GM19467 (cell line): ENCODE measurements at regions not wholly inside any gene's neighbourhood (a gene's known extent, or its start where the extent isn't known, plus 50 kb on each side); places are given as distances from the start of the nearest gene placed in this dataset.
"Not testable (repeated sequence)": the region's sequence is repeated elsewhere in the genome, so short reads cannot be mapped to it uniquely, and the experiment has no call there.

ENCODE experiments used
- ATAC-seq: cut with Tn5 transposase; IDR thresholded peaks from one replicate; pipeline ENCODE4 v1.9.1; 2021; ENCODE audit warnings: mild to moderate bottlenecking, moderate library complexity; ENCODE audit not compliant: unreplicated experiment

DNA sequence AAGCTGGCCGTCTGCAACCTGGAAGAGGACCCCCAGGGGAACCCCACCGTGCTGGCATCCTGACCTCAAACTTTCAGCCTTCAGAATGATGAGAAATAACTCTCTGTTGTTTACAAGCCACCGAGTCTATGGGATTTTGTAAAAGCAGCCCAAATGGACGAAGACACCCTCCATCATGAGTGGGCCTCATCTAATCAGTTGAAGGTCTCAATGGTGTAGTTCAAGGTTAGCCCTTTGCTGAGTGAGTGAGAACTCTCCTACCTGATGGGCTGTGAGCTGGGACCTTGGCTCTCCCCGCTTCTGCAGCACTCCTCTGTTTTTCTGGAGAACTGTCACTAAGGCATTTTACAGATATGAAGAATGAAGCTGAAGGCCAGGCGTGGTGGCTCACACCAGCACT lies 325.9 kb upstream of the TNRC6C start:
- no peak for ATAC-seq

GRCh38 chr17:77634710-77635109 lies 323.8 kb upstream of the TNRC6C start:
- ATAC-seq, result no peak

DNA sequence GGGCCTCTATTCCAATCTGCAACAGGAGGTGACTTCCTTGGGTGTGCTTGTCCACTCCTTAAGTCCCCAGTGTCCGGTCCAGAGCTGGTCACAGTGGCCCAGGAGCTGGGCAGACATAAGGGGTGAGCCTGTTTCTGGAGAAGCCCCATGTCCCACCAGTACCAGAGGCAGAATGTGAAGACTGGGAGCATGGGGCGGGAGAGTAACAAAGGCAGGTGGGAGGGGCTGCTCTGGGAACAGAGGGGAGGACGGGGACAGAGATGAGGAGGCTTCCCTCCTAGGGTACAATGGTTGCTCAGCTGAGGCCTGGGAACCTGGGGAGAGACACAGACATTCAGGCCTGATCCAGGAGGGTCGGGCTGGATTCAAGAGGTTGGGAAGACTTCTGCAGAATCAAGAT lies 323.3 kb upstream of the TNRC6C start:
- ATAC-seq, result no peak

- ATAC-seq, result not testable (repeated sequence)
Observed at GRCh38 chr17:77635785-77636184, 322.7 kb upstream of the TNRC6C start.

- no peak for ATAC-seq
Observed at GRCh38 chr17:77636835-77637817, 321.4 kb upstream of the TNRC6C start.

- no peak for ATAC-seq
Observed at GRCh38 chr17:77637818-77638575, 320.5 kb upstream of the TNRC6C start.

DNA sequence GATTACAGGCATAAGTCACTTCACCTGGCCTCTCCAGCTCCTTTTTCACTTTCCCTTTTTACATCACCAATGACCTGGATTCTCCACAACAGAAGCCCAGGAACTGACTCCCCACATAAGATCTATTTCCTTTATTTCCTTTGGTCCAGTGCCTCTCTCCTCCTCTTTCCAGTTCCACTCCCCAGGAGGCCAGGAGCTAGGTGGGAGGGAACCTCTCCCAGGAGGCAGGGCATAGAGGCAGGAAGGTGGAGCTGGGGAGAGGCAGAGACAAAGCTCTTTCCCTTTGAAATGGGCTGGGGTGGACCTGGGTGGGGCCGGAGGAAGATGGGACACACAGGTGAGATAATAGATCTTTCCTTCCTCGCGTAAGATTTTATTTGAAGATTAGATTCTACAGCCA lies 318.3 kb upstream of the TNRC6C start:
- no peak for ATAC-seq

GRCh38 chr17:77640916-77641605 lies 317.4 kb upstream of the TNRC6C start:
- ATAC-seq, result no peak

DNA sequence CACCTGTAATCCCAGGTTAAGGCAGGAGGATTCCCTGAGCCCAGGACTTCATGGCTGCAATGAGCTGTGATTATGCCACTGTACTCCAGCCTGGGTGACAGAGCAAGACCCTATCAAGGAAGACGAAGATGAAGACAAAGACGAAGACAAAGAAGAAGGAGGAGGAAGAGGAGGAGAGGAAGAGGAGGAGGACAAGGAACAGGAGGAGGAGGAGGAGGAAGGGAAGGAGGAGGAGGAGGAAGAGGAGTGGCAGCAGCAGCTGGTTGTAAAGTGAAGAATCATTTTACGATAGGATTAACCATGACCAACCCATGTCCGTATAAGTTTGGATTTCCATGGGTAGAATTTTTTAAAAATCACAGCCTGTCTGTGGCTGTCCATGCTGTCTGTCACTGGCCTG lies 316.8 kb upstream of the TNRC6C start:
- no peak for ATAC-seq

GRCh38 chr17:77644181-77645071 lies 314.1 kb upstream of the TNRC6C start:
- ATAC-seq, result no peak

- no peak for ATAC-seq
Observed at GRCh38 chr17:77645072-77646045, 313.1 kb upstream of the TNRC6C start.

DNA sequence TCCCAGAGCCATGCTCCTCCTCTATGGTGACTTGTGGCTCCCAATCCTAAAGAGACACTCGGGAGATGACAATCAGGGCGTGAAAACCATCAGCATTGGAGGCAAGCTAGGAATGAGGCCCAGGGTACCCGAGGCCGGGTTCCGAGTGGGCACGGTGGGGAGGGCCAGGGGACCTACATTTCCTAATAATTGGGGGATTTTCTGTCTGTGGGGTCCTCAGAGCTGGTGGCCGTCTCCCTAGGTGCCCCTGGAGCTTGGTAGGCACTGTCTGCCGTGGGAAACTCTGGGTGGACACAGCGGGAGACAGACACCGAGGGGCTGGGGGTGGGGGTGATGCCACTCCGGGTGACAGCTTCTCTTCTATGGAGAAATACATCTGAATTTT lies 312.5 kb upstream of the TNRC6C start:
- no peak for ATAC-seq

DNA sequence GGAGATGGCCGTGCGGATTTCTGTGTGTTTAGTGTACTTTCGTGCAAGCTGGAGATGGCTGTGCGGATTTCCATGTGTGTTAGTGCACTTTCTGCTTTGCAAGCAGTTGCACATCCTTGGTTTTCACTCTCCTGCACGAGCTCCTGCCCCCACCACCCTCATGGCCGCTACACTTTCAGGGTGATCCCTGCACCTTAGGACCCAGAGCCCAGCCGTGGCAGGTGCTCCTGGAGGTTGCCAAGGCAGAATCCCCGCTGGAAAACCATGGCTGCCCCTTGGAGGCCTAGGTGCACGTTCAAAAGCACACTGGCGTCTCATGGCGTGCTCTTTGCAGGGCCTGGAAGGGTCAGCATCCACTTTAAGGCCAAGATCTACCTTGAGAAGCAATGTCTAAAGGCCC lies 311.0 kb upstream of the TNRC6C start:
- ATAC-seq, result no peak

DNA sequence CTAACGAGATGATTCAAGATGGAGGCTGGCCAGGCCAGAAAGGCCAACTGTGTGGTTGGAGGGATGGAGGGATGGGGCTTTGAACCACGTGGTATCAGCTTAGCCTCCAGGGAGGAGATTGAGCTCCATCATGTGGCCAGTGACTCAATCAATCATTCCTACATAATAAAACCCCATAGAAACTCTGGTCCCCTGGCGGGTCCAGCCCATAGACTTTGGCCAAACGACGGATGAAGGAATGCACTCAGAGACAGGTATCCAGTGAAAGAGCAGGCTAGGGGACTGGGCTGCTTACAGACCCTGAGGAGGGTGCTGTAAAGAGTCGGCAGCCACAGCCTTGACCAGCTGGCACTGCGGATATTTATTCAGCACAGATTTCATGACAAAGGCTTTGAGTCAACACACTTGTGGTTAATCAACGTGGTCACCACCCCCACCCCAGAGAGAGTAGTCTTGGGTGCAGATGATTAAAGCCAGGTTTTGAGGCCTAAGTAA lies 308.7 kb upstream of the TNRC6C start:
- ATAC-seq, result no peak

DNA sequence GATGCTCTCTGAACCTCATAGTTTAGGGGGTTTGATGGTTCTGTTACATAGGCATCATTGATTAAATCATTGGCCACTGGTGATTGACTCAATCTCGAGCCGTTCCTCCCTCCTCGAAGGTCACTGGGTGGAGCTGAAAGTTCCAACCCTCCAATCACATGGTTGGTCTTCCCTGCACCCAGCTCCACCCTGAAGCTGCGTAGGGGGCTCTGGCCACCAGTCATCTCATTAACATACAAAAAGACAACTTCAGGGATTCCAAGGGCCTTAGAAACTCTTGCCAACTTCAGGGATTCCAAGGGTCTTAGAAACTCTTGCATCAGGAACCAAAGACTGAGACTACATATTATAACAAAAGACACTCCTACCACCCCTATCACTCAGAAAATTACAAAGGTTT lies 306.5 kb upstream of the TNRC6C start:
- no peak for ATAC-seq

DNA sequence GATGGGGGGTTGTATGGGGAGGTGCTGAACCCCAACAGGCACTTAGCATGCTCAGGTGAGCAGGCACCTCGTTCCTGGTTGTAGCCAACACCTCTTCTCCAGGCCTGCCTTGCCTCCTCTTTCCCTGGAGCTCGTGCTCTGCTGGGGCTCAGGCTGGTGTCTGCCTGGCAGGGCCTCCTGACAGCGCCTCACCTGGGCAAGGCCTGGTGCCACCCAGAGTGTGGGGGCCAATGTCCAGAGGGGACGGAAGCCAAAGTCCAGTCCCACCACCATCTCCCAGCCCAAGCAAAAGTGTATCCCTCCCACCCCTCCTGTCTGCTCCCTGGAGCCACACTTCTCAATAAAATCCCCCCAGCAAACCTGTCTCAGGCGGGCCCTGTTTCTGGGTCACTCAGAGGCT lies 304.2 kb upstream of the TNRC6C start:
- no peak for ATAC-seq

GRCh38 chr17:77654850-77655249 lies 303.7 kb upstream of the TNRC6C start:
- no peak for ATAC-seq

DNA sequence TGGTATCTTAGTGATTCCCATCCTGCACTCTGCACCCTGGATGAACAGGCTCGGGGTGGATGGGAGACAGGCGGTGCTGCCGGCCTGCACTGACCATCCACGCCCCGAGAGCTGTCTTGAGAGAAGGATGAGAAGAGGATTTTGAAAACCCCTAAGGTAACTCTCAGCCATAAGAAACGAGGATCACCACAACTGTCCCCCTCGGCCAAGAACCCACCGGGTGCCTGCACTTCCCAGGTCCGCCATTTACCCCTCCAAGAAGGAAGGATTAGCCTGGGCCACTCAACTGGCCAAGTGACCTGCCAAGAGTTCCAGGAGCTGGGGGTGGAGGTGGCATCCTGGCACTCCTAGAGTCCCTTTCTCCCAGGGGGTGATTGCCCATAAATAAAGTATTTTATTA lies 302.4 kb upstream of the TNRC6C start:
- no peak for ATAC-seq

GRCh38 chr17:77657839-77658238 lies 300.7 kb upstream of the TNRC6C start:
- ATAC-seq, result no peak
